HPDE6-E6E7 (cell line): ENCODE measurements at regions not wholly inside any gene's neighbourhood (a gene's known extent, or its start where the extent isn't known, plus 50 kb on each side); places are given as distances from the start of the nearest gene placed in this dataset.

Experiments
- DNase-seq: peaks from one replicate; pipeline ENCODE4 v3.0.0; 2011; ENCODE audit warnings: missing footprints; ENCODE audit errors: extremely low spot score

- no peak for DNase-seq
Measured at GRCh38 chr22:48393041-48393370, 1434.7 kb downstream of the BRD1 start.

DNA sequence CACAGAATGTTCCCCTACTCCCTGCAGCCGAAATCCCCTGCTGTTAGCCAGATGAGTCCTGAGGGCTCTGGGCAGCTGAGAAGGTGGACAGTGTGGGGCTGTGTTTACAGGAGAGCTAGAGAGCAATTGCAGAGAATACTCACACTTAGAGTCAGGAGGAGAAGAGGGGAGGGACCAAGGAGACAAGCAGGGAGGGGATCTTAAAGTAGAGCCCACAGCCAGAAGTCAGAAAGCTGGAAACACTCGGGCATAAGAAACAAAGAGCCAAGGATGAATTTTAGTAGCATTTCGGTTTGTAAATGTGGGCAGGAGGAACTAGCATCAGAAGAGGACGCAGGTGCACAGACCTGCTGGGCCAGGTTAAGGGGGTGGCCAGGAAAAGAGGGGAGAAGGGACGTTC, 1435.9 kb downstream of the BRD1 start:
- DNase-seq, result no peak

DNA sequence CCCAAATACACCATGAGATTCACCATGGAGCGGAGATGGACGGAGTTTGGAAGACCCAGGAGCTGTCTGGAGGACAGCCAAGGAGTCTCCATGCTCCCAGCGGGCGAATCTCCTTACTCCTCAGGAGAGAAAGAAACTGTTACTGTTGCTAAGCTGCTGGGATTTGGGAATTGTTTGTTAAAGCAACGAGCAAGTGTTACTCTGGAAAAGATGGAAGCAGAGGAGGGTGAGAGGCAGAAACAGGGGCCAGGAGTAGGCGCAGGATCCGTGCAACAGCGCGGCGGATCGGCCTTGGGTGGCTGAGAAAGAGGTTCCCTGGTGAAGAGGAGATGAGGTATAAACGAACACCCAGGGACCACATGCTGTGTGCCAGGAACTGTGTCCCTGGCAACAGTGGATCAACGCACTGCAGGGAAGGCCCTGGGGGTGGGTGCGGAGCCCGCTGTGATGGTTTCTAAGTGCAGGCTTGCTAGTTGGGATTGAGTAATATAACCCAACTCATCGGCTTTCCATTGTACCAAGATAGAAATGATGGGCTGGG, 1436.4 kb downstream of the BRD1 start:
- no peak for DNase-seq

DNA sequence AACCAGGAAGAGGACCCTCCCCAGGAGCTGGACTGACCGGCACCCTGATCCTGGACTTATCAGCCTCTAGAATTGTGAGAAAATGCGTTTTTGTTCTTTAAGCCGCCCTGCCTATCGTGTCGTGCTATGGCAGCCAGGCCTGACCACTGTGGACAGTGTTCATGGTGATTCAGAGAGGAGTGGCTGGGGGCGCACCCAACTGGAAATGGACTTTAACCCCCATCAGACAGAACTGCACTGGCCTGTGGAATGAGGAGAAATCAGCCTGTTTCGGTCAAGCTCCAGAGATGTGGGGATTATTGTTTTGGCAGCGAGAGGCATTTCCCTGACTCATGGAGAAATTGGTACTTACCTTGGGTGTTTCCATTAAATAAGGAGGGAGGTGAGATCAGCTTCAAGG, 1437.8 kb downstream of the BRD1 start:
- DNase-seq, result no peak

GRCh38 chr22:48382197-48382596, 1445.5 kb downstream of the BRD1 start:
- DNase-seq, result no peak

- no peak for DNase-seq
Measured at GRCh38 chr22:48380016-48380665, 1447.5 kb downstream of the BRD1 start.

DNA sequence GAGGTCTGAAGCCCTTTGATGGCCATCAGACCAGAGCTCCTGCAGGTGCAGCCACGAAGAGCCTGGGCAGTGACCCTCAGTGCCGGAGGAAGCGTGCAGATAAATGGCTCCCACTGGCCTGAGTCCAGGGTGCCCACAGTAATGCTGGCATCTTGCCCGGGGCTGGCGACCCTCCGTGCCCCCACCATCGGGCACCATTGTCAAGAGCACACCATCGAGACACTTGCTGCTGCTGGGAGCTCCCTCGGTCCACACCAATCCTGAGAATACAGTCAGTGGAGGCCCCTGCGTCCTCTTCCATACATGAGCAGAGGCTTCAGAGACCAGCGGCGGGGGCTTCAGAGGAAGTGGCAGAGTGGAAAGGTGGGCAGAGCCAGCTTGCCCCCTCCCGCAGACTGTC, 1448.3 kb downstream of the BRD1 start:
- no peak for DNase-seq

DNA sequence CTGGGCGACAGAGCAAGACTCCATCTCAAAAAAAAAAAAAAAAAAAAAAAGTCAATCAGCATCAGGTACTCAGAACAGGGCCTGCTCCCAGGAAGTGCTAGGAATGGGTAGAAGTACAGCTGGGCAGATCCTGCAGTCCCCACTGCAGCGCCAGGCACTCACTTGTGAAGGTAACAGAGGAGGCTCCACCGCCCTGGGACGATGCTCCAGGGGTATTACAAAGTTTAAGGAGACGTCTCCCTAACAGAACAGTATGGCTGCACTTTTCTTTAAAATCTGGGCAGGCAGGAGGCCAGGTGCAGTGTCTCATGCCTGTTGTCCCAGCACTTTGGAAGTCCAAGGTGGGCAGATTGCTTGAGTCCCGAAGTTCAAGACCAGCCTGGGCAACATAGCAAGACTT, 1449.0 kb downstream of the BRD1 start:
- no peak for DNase-seq

- no peak for DNase-seq
Measured at GRCh38 chr22:48376936-48377712, 1450.5 kb downstream of the BRD1 start.

DNA sequence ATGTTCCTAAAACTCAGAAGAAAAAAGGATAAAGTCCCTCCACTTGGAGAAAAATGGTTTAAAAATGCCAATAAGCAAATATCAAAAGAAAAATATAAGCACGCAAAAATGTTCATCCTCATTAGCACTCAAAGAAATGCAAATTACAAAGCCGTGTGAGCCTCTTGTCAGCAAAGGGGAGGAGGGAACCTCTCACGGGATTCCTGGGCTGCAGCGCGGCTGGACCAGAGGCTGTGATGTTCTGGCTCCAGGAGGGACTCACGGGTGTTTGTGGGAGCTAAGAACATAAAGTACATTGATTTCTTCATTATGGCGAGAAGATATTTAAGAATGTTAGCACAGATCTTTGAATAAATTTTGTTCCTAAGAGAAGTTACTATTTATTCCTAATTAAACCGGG, 1451.2 kb downstream of the BRD1 start:
- DNase-seq, result no peak

DNA sequence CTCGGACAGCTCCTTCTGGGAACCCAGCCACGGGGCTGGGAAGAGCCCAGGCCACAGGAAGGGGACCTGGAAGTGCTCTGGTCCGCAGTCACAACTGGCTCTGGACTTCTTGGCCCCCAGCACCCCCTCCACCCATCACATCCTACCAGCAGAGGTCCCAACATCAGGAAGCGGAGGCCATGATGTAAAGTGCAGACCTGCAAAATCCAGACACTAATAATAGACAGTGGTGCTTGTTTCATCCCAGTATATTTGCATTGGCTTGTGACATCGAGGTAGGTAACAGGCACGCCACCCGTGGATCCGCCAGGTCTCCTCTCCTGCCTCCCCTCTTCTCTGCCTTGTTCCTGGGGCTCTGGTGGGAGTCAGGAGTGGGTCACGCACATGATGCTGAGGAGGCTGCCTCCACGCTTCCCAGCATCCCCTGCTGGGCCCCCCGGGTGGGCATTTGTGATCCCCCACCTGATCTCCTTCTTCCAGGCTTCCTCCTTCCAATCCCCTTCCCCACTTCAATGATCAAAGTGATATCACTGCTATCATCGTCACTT, 1454.0 kb downstream of the BRD1 start:
- DNase-seq, result no peak

GRCh38 chr22:48372390-48372789, 1455.3 kb downstream of the BRD1 start:
- no peak for DNase-seq

- no peak for DNase-seq
Measured at GRCh38 chr22:48371391-48371790, 1456.3 kb downstream of the BRD1 start.

- DNase-seq, result no peak
Measured at GRCh38 chr22:48370508-48371325, 1457.0 kb downstream of the BRD1 start.

DNA sequence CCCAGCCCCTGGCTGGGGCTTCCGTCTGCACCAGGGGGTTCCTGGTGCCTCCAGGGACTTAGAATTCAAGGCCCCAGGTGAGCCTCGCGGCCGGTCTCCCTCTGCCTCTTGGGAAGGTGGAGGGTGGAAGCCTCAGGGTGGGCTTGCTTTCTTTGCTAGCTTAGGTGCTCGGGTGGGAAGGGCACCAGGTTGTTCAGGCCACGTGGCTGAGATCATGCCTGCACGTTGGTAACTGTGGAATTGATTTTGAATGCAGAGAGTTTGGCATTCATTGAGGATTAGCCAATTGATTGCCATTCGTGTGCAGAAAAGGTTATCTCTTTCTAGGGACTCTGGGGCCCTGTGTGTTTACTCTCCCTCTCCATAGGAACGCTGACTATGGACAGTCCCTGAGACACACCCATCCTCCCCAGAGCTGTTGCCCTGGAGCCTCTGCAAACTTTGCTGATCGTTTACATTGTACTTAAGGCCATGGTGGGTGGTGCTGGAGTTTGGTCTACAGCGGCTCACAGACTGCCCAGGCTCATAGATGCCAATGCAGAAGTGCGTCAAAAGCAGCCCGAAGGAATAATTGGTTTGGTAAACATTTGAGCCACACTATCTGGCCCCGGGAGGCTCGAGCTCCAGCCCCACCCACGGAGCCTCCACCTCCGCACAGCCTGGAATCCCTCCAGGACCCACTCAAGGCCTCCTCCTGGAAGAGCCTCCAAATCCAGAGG, 1457.7 kb downstream of the BRD1 start:
- DNase-seq, result no peak

DNA sequence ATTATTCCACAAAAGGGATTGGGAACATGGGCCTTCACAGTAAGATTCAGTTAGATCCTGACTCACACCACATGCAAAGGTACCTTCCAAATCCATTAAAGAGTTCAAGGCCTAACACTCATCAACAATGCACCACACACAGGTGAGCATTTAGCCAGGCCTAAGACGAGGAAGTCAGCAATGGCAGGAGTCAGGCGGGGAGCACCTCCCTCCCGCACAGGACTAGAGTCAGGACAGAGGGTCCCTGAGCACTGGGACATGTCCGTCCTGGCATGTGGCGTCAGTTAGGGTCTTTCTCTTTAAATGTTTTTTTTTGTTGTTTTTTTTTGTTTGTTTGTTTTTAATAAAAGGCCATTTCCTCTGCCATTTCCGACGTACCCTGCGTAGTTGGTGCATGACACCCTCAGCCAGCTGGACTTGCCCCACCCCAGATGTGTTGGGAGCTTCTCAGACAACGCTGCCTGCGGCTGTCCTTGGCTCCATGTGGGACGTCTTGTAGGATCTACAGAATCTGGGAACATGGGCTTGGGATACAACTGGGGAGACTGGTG, 1458.6 kb downstream of the BRD1 start:
- no peak for DNase-seq

DNA sequence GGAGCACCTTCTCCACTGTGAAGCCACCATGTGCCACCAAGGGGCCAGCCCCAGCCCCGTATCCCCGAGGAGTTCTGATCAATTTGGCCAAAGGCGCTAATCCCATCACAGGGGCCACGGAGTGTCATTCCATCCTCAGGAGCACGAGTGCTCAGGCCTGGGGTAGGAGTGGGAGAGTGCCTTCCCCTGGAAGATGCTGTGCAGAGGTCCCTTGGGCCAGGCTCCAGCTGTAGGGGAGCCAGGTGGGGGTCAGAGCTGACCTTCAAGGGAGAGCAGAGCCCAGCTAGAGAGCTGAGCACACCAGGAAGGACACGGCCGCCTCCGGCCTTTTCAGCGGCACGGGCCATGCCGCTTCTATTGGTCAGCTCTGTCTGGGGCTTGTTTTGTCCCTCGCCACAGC, 1459.9 kb downstream of the BRD1 start:
- DNase-seq, result no peak

DNA sequence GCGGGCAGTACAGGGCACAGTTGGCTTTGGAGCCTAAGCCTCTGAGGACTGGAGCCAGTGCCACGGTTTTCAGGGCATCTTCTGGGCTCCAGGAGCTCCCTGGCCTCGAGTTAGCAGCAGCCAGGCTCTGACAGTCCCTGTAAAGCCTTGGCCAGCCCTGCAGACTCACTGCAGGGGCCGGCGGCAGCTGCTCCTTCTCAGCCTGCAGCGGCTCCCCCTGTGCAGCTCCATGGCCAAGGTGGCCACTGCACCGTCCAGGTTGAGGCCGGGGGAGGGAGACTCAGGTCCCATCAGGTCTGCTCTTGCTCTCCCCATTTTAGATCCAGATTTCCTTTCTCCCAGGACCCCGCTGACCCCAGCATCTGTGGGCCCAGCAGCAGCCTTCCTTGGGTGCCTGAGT, 1461.1 kb downstream of the BRD1 start:
- DNase-seq, result no peak

DNA sequence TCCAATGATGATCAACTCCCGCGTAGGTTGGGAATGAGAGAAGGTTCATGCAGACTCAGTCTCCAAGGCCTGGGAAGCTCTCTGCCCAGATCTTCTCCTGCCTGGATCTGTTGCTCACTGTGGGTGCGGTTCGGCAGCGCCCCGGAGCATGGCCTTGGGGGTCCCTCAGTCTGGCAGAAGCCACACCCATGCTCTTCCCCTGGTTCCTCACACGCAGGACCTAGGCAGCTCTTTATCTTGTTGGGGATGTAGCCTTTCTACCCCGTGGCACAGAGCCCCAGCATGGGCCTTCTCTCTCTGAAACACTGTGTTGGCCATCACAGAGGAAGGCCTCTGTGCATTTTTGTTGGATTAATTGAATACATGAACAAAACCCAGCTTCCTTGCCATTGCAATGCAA, 1461.6 kb downstream of the BRD1 start:
- DNase-seq, result no peak

- DNase-seq, result no peak
Measured at GRCh38 chr22:48365386-48365785, 1462.3 kb downstream of the BRD1 start.

DNA sequence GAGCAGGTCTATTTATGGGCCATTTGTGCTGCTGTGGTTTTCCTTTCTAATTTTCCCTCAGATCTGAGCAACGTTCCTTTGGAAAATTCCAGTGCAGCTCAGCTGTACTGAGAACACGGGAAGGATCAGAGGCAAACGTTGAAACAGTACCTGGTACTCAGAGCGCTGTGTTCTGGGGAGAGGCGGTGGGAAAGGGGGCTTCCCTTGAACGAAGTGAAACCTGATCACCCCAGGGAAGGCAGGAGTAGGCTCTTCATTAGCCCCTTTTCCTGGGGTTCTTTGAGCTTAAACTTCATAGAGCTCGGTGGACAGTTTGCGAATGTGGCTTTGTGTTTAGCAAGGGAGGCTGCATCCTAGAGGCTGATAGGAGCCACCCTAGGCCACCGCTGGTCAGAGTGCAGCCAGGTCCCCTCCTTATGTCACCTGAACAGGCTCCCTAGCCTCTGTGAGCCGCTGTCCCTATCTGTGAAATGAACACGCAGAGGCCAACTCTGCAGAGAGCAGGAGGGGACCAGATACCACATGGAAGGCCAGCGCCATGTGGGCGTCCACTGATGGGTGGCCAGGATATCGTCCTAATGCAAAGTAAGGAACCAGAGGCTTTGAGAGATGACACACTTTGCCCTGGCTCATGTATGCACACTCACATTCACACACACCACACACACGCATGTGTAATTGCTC, 1464.8 kb downstream of the BRD1 start:
- DNase-seq, result no peak
